Astrocyte (in vitro differentiated cells and primary cell): ENCODE measurements at regions not wholly inside any gene's neighbourhood (a gene's known extent, or its start where the extent isn't known, plus 50 kb on each side); places are given as distances from the start of the nearest gene placed in this dataset.

Source experiments
- DNase-seq: peaks from one replicate; pipeline ENCODE4 v3.0.0-alpha.2; 2010; ENCODE audit warnings: low read depth
- FAIRE-seq: peaks from 2 replicates; lab custom pipeline; 2011; peaks lifted over from hg19 to GRCh38; lab: Jason Lieb, UNC
- H2AFZ ChIP-seq: 2 replicates; pipeline ENCODE4 v1.6.0; 2012; ENCODE audit warnings: low read depth, low read length, inconsistent platforms
- H3K27ac ChIP-seq: 2 replicates; pipeline ENCODE4 v1.5.1; 2011; ENCODE audit warnings: low read depth, low read length, inconsistent platforms
- H3K27me3 ChIP-seq: 2 replicates; pipeline ENCODE4 v1.6.0; 2011; ENCODE audit warnings: low read length, inconsistent platforms; ENCODE audit not compliant: insufficient read depth
- H3K36me3 ChIP-seq: 2 replicates; pipeline ENCODE4 v1.5.1; 2011; ENCODE audit warnings: low read length, inconsistent platforms; ENCODE audit not compliant: insufficient read depth
- H3K4me1 ChIP-seq: 2 replicates; pipeline ENCODE4 v1.5.1; 2011; ENCODE audit warnings: low read length, inconsistent platforms; ENCODE audit not compliant: insufficient read depth
- H3K4me2 ChIP-seq: 2 replicates; pipeline ENCODE4 v1.6.0; 2012; ENCODE audit warnings: low read length, inconsistent platforms
- H3K4me3 ChIP-seq: 2 replicates; pipeline ENCODE4 v1.5.1; 2011; ENCODE audit warnings: low read depth, mild to moderate bottlenecking, low read length, inconsistent platforms; ENCODE audit not compliant: insufficient read depth
- H3K79me2 ChIP-seq: 2 replicates; pipeline ENCODE4 v1.6.0; 2012; ENCODE audit warnings: mild to moderate bottlenecking, low read length, inconsistent platforms; ENCODE audit not compliant: insufficient read depth
- H3K9ac ChIP-seq: 2 replicates; pipeline ENCODE4 v1.6.0; 2012; ENCODE audit warnings: mild to moderate bottlenecking, low read length, inconsistent platforms
- H3K9me3 ChIP-seq: 2 replicates; pipeline ENCODE4 v1.5.1; 2012; ENCODE audit warnings: low read depth, mild to moderate bottlenecking, low read length, inconsistent platforms; ENCODE audit not compliant: insufficient read depth
- H4K20me1 ChIP-seq: 2 replicates; pipeline ENCODE4 v1.6.0; 2012; ENCODE audit warnings: low read length, inconsistent platforms; ENCODE audit not compliant: insufficient read depth
- H3K27ac Mint-ChIP-seq: one replicate; pipeline ENCODE4 v1.8.0; 2021; ENCODE audit warnings: mild to moderate bottlenecking, mixed read lengths; ENCODE audit not compliant: unreplicated experiment
- H3K27me3 Mint-ChIP-seq: one replicate; pipeline ENCODE4 v1.8.0; 2021; ENCODE audit warnings: low read depth, mixed read lengths; ENCODE audit not compliant: unreplicated experiment
- H3K36me3 Mint-ChIP-seq: one replicate; pipeline ENCODE4 v1.8.0; 2021; ENCODE audit warnings: low read depth, mixed read lengths; ENCODE audit not compliant: unreplicated experiment
- H3K4me1 Mint-ChIP-seq: one replicate; pipeline ENCODE4 v1.8.0; 2021; ENCODE audit warnings: low read depth, mixed read lengths; ENCODE audit not compliant: unreplicated experiment
- H3K4me3 Mint-ChIP-seq: one replicate; pipeline ENCODE4 v1.8.0; 2021; ENCODE audit warnings: mild to moderate bottlenecking, moderate library complexity, mixed read lengths; ENCODE audit not compliant: unreplicated experiment
- H3K9me3 Mint-ChIP-seq: one replicate; pipeline ENCODE4 v1.8.0; 2021; ENCODE audit warnings: mild to moderate bottlenecking, mixed read lengths; ENCODE audit not compliant: unreplicated experiment
- CTCF ChIP-seq: IDR thresholded peaks from 2 replicates; pipeline ENCODE4 v1.5.1; 2011; ENCODE audit warnings: low read depth, mild to moderate bottlenecking, inconsistent platforms, low read length, moderate library complexity; ENCODE audit not compliant: insufficient read depth
- EZH2 ChIP-seq: IDR thresholded peaks from 2 replicates; pipeline ENCODE4 v1.6.1; 2012; ENCODE audit warnings: mild to moderate bottlenecking, low read length, inconsistent platforms; ENCODE audit not compliant: insufficient read depth

- FAIRE-seq (peak; percentile 20), DNase-seq (no peak)
- no peak overlapping the region for H3K4me3 Mint-ChIP-seq
- H3K27me3 Mint-ChIP-seq: no peaks in the 10 kb centered on the region
- Histone ChIP-seq H4K20me1 (no peaks in the 10 kb centered on the region), H3K4me1 (no peaks in the 10 kb centered on the region), H3K4me2 (no peak overlapping the region), H3K9ac (no peak overlapping the region), H2AFZ (no peak overlapping the region), H3K36me3 (no peaks in the 10 kb centered on the region), H3K27me3 (no peaks in the 10 kb centered on the region), H3K79me2 (no peaks in the 10 kb centered on the region), H3K4me3 (no peak overlapping the region), H3K9me3 (no peaks in the 10 kb centered on the region), H3K27ac (no peak overlapping the region)
- TF ChIP-seq EZH2 (no peak), CTCF (no peak)
- no peaks in the 10 kb centered on the region for H3K36me3 Mint-ChIP-seq
- H3K9me3 Mint-ChIP-seq: peaks cover 2% of the 10 kb centered on the region
- no peak overlapping the region for H3K27ac Mint-ChIP-seq
- H3K4me1 Mint-ChIP-seq: no peaks in the 10 kb centered on the region
These were observed 340.4 kb downstream of the SH3BGRL start for GRCh38 chrX:81542255-81542654.

- no peaks in the 10 kb centered on the region for H3K79me2 ChIP-seq
- no peak for DNase-seq
- H3K4me1 ChIP-seq: no peaks in the 10 kb centered on the region
- no peak overlapping the region for H3K4me3 Mint-ChIP-seq
- H3K36me3 Mint-ChIP-seq: no peaks in the 10 kb centered on the region
- no peaks in the 10 kb centered on the region for H3K27me3 Mint-ChIP-seq
- no peaks in the 10 kb centered on the region for H3K4me1 Mint-ChIP-seq
- H3K9me3 ChIP-seq: peaks cover 3% of the 10 kb centered on the region
- TF ChIP-seq CTCF: no peak
- no peak for TF ChIP-seq EZH2
- H3K27me3 ChIP-seq: no peaks in the 10 kb centered on the region
- H3K9ac ChIP-seq: no peak overlapping the region
- no peak overlapping the region for H3K27ac Mint-ChIP-seq
- no peak overlapping the region for H3K4me2 ChIP-seq
- H3K9me3 Mint-ChIP-seq: peaks cover 3% of the 10 kb centered on the region
- no peak overlapping the region for H3K4me3 ChIP-seq
- no peaks in the 10 kb centered on the region for H3K36me3 ChIP-seq
- H4K20me1 ChIP-seq: no peaks in the 10 kb centered on the region
- no peak overlapping the region for H2AFZ ChIP-seq
- FAIRE-seq: peak; percentile 9
- H3K27ac ChIP-seq: no peak overlapping the region
These were observed 355.0 kb downstream of the SH3BGRL start for GRCh38 chrX:81556880-81557279.

GRCh38 chrX:81564851-81565250, 362.9 kb downstream of the SH3BGRL start:
- no peaks in the 10 kb centered on the region for H3K36me3 ChIP-seq
- Mint-ChIP-seq H3K9me3 (no peaks in the 10 kb centered on the region), H3K4me3 (no peak overlapping the region), H3K36me3 (no peaks in the 10 kb centered on the region), H3K4me1 (no peaks in the 10 kb centered on the region), H3K27ac (no peak overlapping the region), H3K27me3 (no peaks in the 10 kb centered on the region)
- no peaks in the 10 kb centered on the region for H3K4me1 ChIP-seq
- no peak overlapping the region for H3K4me2 ChIP-seq
- no peaks in the 10 kb centered on the region for H4K20me1 ChIP-seq
- H3K9me3 ChIP-seq: no peaks in the 10 kb centered on the region
- H3K79me2 ChIP-seq: no peaks in the 10 kb centered on the region
- no peak overlapping the region for H3K9ac ChIP-seq
- no peak overlapping the region for H3K4me3 ChIP-seq
- FAIRE-seq (no peak), DNase-seq (no peak)
- TF ChIP-seq CTCF (no peak), EZH2 (no peak)
- H2AFZ ChIP-seq: no peak overlapping the region
- H3K27ac ChIP-seq: no peak overlapping the region
- no peaks in the 10 kb centered on the region for H3K27me3 ChIP-seq
